Neural cell (in vitro differentiated cells): ENCODE measurements at regions not wholly inside any gene's neighbourhood (a gene's known extent, or its start where the extent isn't known, plus 50 kb on each side); places are given as distances from the start of the nearest gene placed in this dataset.

Experiments
- H2AFZ ChIP-seq: fragments of 200-600, 300-800 bp; sonication (generic), shearing (Covaris generic); 2 replicates; pipeline ENCODE4 v1.6.0; 2014; ENCODE audit warnings: low read depth, mild to moderate bottlenecking, antibody characterized with exemption, low read length, moderate library complexity
- H3F3A ChIP-seq: fragments of 200-600 bp; shearing (Covaris generic); 2 replicates; pipeline ENCODE4 v1.6.1; 2016; ENCODE audit warnings: mild to moderate bottlenecking, moderate library complexity, mixed read lengths, antibody characterized with exemption, low read length; ENCODE audit not compliant: insufficient read depth, poor library complexity, severe bottlenecking
- H3K27ac ChIP-seq: fragments of 200-600, 300-800 bp; sonication (generic), shearing (Covaris generic); 2 replicates; pipeline ENCODE4 v1.5.1; 2014; ENCODE audit warnings: mild to moderate bottlenecking, low read length, moderate library complexity
- H3K27me3 ChIP-seq: fragments of 300-800, 200-600 bp; sonication (generic), shearing (Covaris generic); 2 replicates; pipeline ENCODE4 v1.6.0; 2014; ENCODE audit warnings: mild to moderate bottlenecking, low read depth, low read length, moderate library complexity; ENCODE audit not compliant: insufficient read depth
- H3K36me3 ChIP-seq: fragments of 300-800, 200-600 bp; sonication (generic), shearing (Covaris generic); 2 replicates; pipeline ENCODE4 v1.5.1; 2014; ENCODE audit warnings: mild to moderate bottlenecking, antibody characterized with exemption, low read length, moderate library complexity; ENCODE audit not compliant: insufficient read depth
- H3K4me2 ChIP-seq: fragments of 300-800, 200-600 bp; sonication (generic), shearing (Covaris generic); 2 replicates; pipeline ENCODE4 v1.6.0; 2014; ENCODE audit warnings: mild to moderate bottlenecking, low read length
- H3K4me3 ChIP-seq: fragments of 300-800, 200-600 bp; sonication (generic), shearing (Covaris generic); 2 replicates; pipeline ENCODE4 v1.5.1; 2014; ENCODE audit warnings: mild to moderate bottlenecking, low read length, moderate library complexity
- H3K79me2 ChIP-seq: fragments of 200-600 bp; shearing (Covaris generic); replicated peaks from 2 replicates; pipeline ENCODE4 v1.6.0; 2014; ENCODE audit warnings: mild to moderate bottlenecking, low read length, moderate library complexity; ENCODE audit not compliant: insufficient read depth
- H3K9ac ChIP-seq: fragments of 300-800, 200-600 bp; sonication (generic), shearing (Covaris generic); 2 replicates; pipeline ENCODE4 v1.6.1; 2016; ENCODE audit warnings: mild to moderate bottlenecking, low read length, mixed read lengths
- H3K9me2 ChIP-seq: fragments of 200-600 bp; shearing (Covaris generic); 2 replicates; pipeline ENCODE4 v1.6.1; 2016; ENCODE audit warnings: mild to moderate bottlenecking, low read length, mixed read lengths; ENCODE audit not compliant: insufficient read depth
- H3K9me3 ChIP-seq: fragments of 200-600, 300-800 bp; sonication (generic), shearing (Covaris generic); 2 replicates; pipeline ENCODE4 v1.6.1; 2016; ENCODE audit warnings: mild to moderate bottlenecking, mixed run types, low read length, moderate library complexity, mixed read lengths
- H4K20me1 ChIP-seq: fragments of 200-600 bp; shearing (Covaris generic); 2 replicates; pipeline ENCODE4 v1.6.1; 2016; ENCODE audit warnings: mild to moderate bottlenecking, mixed run types; ENCODE audit not compliant: insufficient read depth
- CTCF ChIP-seq: fragments of 450-650 bp; IDR thresholded peaks from 2 replicates; pipeline ENCODE4 v1.5.1; 2014; ENCODE audit warnings: antibody characterized with exemption, mild to moderate bottlenecking, moderate library complexity; ENCODE audit not compliant: poor library complexity, severe bottlenecking
- EP300 ChIP-seq: fragments of 450-650 bp; conservative IDR thresholded peaks from 2 replicates; pipeline ENCODE4 v1.6.1; 2014; ENCODE audit warnings: antibody characterized with exemption, mild to moderate bottlenecking, moderate library complexity; ENCODE audit not compliant: poor library complexity, severe bottlenecking
- EZH2 ChIP-seq: fragments of 200-600, 300-800 bp; shearing (Covaris generic), sonication (generic); IDR thresholded peaks from 2 replicates; pipeline ENCODE4 v1.6.1; 2014; ENCODE audit warnings: antibody characterized with exemption, low read length, borderline replicate concordance, mild to moderate bottlenecking; ENCODE audit not compliant: insufficient read depth, poor library complexity, severe bottlenecking
- MXI1 ChIP-seq: fragments of 450-650 bp; conservative IDR thresholded peaks from 2 replicates; pipeline ENCODE4 v1.6.1; 2014; ENCODE audit warnings: antibody characterized with exemption, mild to moderate bottlenecking; ENCODE audit not compliant: poor library complexity, severe bottlenecking
- POLR2AphosphoS5 ChIP-seq: IDR thresholded peaks from 2 replicates; pipeline ENCODE4 v1.6.1; 2012
- RAD21 ChIP-seq: fragments of 450-650 bp; conservative IDR thresholded peaks from 2 replicates; pipeline ENCODE4 v1.6.1; 2014; ENCODE audit warnings: antibody characterized with exemption, mild to moderate bottlenecking, moderate library complexity
- SMC3 ChIP-seq: fragments of 450-650 bp; conservative IDR thresholded peaks from 2 replicates; pipeline ENCODE4 v1.6.1; 2014; ENCODE audit warnings: antibody characterized with exemption, mild to moderate bottlenecking, moderate library complexity; ENCODE audit not compliant: poor library complexity
- TAF1 ChIP-seq: IDR thresholded peaks from 2 replicates; pipeline ENCODE4 v1.6.1; 2012; ENCODE audit warnings: low read depth
- TF ChIP-seq, protein P1 (sequence below): IDR thresholded peaks from 2 replicates; pipeline ENCODE4 v1.6.1; 2012; ENCODE audit warnings: borderline replicate concordance

GRCh38 chr7:28318101-28318762 is 94.1 kb upstream of the CREB5 start:
- no peaks in the 10 kb centered on the region for H3K9me2 ChIP-seq
- no peak overlapping the region for H2AFZ ChIP-seq
- TF ChIP-seq EZH2 (no peak), SMC3 (no peak), TAF1 (no peak), EP300 (no peak), MXI1 (no peak), CTCF (no peak), RAD21 (no peak), POLR2AphosphoS5 (no peak)
- TF ChIP-seq, protein P1, sequence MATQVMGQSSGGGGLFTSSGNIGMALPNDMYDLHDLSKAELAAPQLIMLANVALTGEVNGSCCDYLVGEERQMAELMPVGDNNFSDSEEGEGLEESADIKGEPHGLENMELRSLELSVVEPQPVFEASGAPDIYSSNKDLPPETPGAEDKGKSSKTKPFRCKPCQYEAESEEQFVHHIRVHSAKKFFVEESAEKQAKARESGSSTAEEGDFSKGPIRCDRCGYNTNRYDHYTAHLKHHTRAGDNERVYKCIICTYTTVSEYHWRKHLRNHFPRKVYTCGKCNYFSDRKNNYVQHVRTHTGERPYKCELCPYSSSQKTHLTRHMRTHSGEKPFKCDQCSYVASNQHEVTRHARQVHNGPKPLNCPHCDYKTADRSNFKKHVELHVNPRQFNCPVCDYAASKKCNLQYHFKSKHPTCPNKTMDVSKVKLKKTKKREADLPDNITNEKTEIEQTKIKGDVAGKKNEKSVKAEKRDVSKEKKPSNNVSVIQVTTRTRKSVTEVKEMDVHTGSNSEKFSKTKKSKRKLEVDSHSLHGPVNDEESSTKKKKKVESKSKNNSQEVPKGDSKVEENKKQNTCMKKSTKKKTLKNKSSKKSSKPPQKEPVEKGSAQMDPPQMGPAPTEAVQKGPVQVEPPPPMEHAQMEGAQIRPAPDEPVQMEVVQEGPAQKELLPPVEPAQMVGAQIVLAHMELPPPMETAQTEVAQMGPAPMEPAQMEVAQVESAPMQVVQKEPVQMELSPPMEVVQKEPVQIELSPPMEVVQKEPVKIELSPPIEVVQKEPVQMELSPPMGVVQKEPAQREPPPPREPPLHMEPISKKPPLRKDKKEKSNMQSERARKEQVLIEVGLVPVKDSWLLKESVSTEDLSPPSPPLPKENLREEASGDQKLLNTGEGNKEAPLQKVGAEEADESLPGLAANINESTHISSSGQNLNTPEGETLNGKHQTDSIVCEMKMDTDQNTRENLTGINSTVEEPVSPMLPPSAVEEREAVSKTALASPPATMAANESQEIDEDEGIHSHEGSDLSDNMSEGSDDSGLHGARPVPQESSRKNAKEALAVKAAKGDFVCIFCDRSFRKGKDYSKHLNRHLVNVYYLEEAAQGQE = no peak
- H3K9me3 ChIP-seq = no peaks in the 10 kb centered on the region
- no peak overlapping the region for H3K4me2 ChIP-seq
- no peak overlapping the region for H3K4me3 ChIP-seq
- H3K27ac ChIP-seq = no peak overlapping the region
- H3K79me2 ChIP-seq = no peaks in the 10 kb centered on the region
- no peaks in the 10 kb centered on the region for H3F3A ChIP-seq
- no peak overlapping the region for H3K9ac ChIP-seq
- no peaks in the 10 kb centered on the region for H4K20me1 ChIP-seq
- H3K36me3 ChIP-seq = no peaks in the 10 kb centered on the region
- no peaks in the 10 kb centered on the region for H3K27me3 ChIP-seq

GRCh38 chr7:28323833-28324232 is 88.5 kb upstream of the CREB5 start:
- TF ChIP-seq SMC3 = no peak
- no peak for TF ChIP-seq EP300
- no peak for TF ChIP-seq EZH2
- TF ChIP-seq, protein P1 = no peak
- TF ChIP-seq RAD21 = no peak
- TF ChIP-seq CTCF = no peak
- Histone ChIP-seq H3K4me3 (no peak overlapping the region), H2AFZ (no peak overlapping the region)

More at GRCh38 chr7:28323833-28324232, 88.5 kb upstream of the CREB5 start:
- Histone ChIP-seq H3K36me3 (no peaks in the 10 kb centered on the region), H3K9ac (no peak overlapping the region), H3K4me2 (no peak overlapping the region), H3K9me2 (no peaks in the 10 kb centered on the region), H4K20me1 (no peaks in the 10 kb centered on the region), H3K79me2 (no peaks in the 10 kb centered on the region), H3K27ac (no peak overlapping the region), H3F3A (no peaks in the 10 kb centered on the region), H3K27me3 (no peaks in the 10 kb centered on the region), H3K9me3 (peaks cover 2% of the 10 kb centered on the region)
